GM18858 (cell line): ENCODE measurements at regions not wholly inside any gene's neighbourhood (a gene's known extent, or its start where the extent isn't known, plus 50 kb on each side); places are given as distances from the start of the nearest gene placed in this dataset.
"Not testable (repeated sequence)": the region's sequence is repeated elsewhere in the genome, so short reads cannot be mapped to it uniquely, and the experiment has no call there.

ENCODE experiments used
- ATAC-seq: cut with Tn5 transposase; IDR thresholded peaks from one replicate; pipeline ENCODE4 v1.9.1; 2021; ENCODE audit not compliant: unreplicated experiment

GRCh38 chr1:209191262-209191634, 392.3 kb upstream of the CAMK1G start:
- no peak for ATAC-seq

GRCh38 chr1:209196140-209196539, 387.4 kb upstream of the CAMK1G start:
- ATAC-seq, result no peak

GRCh38 chr1:209198961-209199750, 384.4 kb upstream of the CAMK1G start:
- no peak for ATAC-seq

GRCh38 chr1:209199822-209200221, 383.7 kb upstream of the CAMK1G start:
- no peak for ATAC-seq

- not testable (repeated sequence) for ATAC-seq
Measured at GRCh38 chr1:209202321-209202720, 381.2 kb upstream of the CAMK1G start.

GRCh38 chr1:209202830-209203532, 380.5 kb upstream of the CAMK1G start:
- no peak for ATAC-seq

- no peak for ATAC-seq
Measured at GRCh38 chr1:209203533-209203895, 380.0 kb upstream of the CAMK1G start.

GRCh38 chr1:209205039-209205438, 378.5 kb upstream of the CAMK1G start:
- no peak for ATAC-seq

GRCh38 chr1:209207126-209207700, 376.3 kb upstream of the CAMK1G start:
- no peak for ATAC-seq

GRCh38 chr1:209207701-209208286, 375.7 kb upstream of the CAMK1G start:
- no peak for ATAC-seq

- no peak for ATAC-seq
Measured at GRCh38 chr1:209208648-209209047, 374.9 kb upstream of the CAMK1G start.

- ATAC-seq, result no peak
Measured at GRCh38 chr1:209213989-209214388, 369.5 kb upstream of the CAMK1G start.

- no peak for ATAC-seq
Measured at GRCh38 chr1:209215826-209216225, 367.7 kb upstream of the CAMK1G start.

- ATAC-seq, result no peak
Measured at GRCh38 chr1:209218113-209218512, 365.4 kb upstream of the CAMK1G start.

- no peak for ATAC-seq
Measured at GRCh38 chr1:209218981-209219380, 364.5 kb upstream of the CAMK1G start.

GRCh38 chr1:209219791-209220524, 363.6 kb upstream of the CAMK1G start:
- no peak for ATAC-seq

GRCh38 chr1:209222826-209223225, 360.7 kb upstream of the CAMK1G start:
- no peak for ATAC-seq

GRCh38 chr1:209223791-209224190, 359.7 kb upstream of the CAMK1G start:
- ATAC-seq, result no peak

- no peak for ATAC-seq
Measured at GRCh38 chr1:209224886-209225285, 358.6 kb upstream of the CAMK1G start.

GRCh38 chr1:209227171-209227570, 356.3 kb upstream of the CAMK1G start:
- no peak for ATAC-seq

GRCh38 chr1:209227941-209228340, 355.6 kb upstream of the CAMK1G start:
- ATAC-seq, result no peak
